GM19395 (cell line): ENCODE measurements at regions not wholly inside any gene's neighbourhood (a gene's known extent, or its start where the extent isn't known, plus 50 kb on each side); places are given as distances from the start of the nearest gene placed in this dataset.

Source experiments
- ATAC-seq: cut with Tn5 transposase; IDR thresholded peaks from one replicate; pipeline ENCODE4 v1.9.1; 2021; ENCODE audit warnings: mild to moderate bottlenecking, moderate library complexity; ENCODE audit not compliant: unreplicated experiment

GRCh38 chr6:2433711-2434110 is 188.3 kb upstream of the GMDS start:
- ATAC-seq, result no peak

GRCh38 chr6:2433266-2433665 is 187.9 kb upstream of the GMDS start:
- no peak for ATAC-seq

- ATAC-seq, result no peak
Observed at GRCh38 chr6:2432292-2432691, 186.9 kb upstream of the GMDS start.

GRCh38 chr6:2430612-2431011 is 185.2 kb upstream of the GMDS start:
- no peak for ATAC-seq

- no peak for ATAC-seq
Observed at GRCh38 chr6:2429460-2429859, 184.1 kb upstream of the GMDS start.

- ATAC-seq, result no peak
Observed at GRCh38 chr6:2429032-2429431, 183.6 kb upstream of the GMDS start.

- no peak for ATAC-seq
Observed at GRCh38 chr6:2426561-2427340, 181.3 kb upstream of the GMDS start.

GRCh38 chr6:2416128-2416712 is 170.8 kb upstream of the GMDS start:
- ATAC-seq, result no peak

GRCh38 chr6:2414885-2415547 is 169.6 kb upstream of the GMDS start:
- no peak for ATAC-seq

- ATAC-seq, result no peak
Observed at GRCh38 chr6:2412731-2413130, 167.3 kb upstream of the GMDS start.

- ATAC-seq, result no peak
Observed at GRCh38 chr6:2410656-2411380, 165.4 kb upstream of the GMDS start.

GRCh38 chr6:2407525-2407924 is 162.1 kb upstream of the GMDS start:
- no peak for ATAC-seq

GRCh38 chr6:2404211-2404929 is 159.0 kb upstream of the GMDS start:
- no peak for ATAC-seq

GRCh38 chr6:2403546-2403945 is 158.1 kb upstream of the GMDS start:
- no peak for ATAC-seq

- no peak for ATAC-seq
Observed at GRCh38 chr6:2396846-2397630, 151.6 kb upstream of the GMDS start.

- ATAC-seq, result no peak
Observed at GRCh38 chr6:2396042-2396657, 150.7 kb upstream of the GMDS start.

- ATAC-seq, result no peak
Observed at GRCh38 chr6:2388554-2389324, 143.3 kb upstream of the GMDS start.

GRCh38 chr6:2387445-2387844 is 142.0 kb upstream of the GMDS start:
- no peak for ATAC-seq

GRCh38 chr6:2385471-2385983 is 140.1 kb upstream of the GMDS start:
- ATAC-seq, result no peak
